Osteocyte (in vitro differentiated cells): ENCODE measurements at regions not wholly inside any gene's neighbourhood (a gene's known extent, or its start where the extent isn't known, plus 50 kb on each side); places are given as distances from the start of the nearest gene placed in this dataset.

Source experiments
- DNase-seq: peaks from one replicate; pipeline ENCODE4 v3.0.0; 2021; ENCODE audit warnings: mixed read lengths; ENCODE audit not compliant: unreplicated experiment; ENCODE audit errors: extremely low spot score
- H3K27ac Mint-ChIP-seq: one replicate; pipeline ENCODE4 v1.8.0; 2021; ENCODE audit warnings: mild to moderate bottlenecking, mixed read lengths; ENCODE audit not compliant: unreplicated experiment
- H3K27me3 Mint-ChIP-seq: one replicate; pipeline ENCODE4 v1.8.0; 2021; ENCODE audit warnings: mixed read lengths; ENCODE audit not compliant: unreplicated experiment
- H3K36me3 Mint-ChIP-seq: one replicate; pipeline ENCODE4 v1.8.0; 2021; ENCODE audit warnings: mixed read lengths; ENCODE audit not compliant: unreplicated experiment
- H3K4me1 Mint-ChIP-seq: one replicate; pipeline ENCODE4 v1.8.0; 2021; ENCODE audit warnings: mixed read lengths; ENCODE audit not compliant: unreplicated experiment
- H3K4me3 Mint-ChIP-seq: one replicate; pipeline ENCODE4 v1.8.0; 2021; ENCODE audit warnings: mild to moderate bottlenecking, moderate library complexity, mixed read lengths; ENCODE audit not compliant: unreplicated experiment
- H3K9me3 Mint-ChIP-seq: one replicate; pipeline ENCODE4 v1.8.0; 2021; ENCODE audit warnings: mixed read lengths; ENCODE audit not compliant: unreplicated experiment
- CTCF ChIP-seq: fragments of 200-600 bp; sonication (generic); IDR thresholded peaks from 2 replicates; pipeline ENCODE4 v1.5.0; 2021; ENCODE audit warnings: antibody characterized with exemption, mild to moderate bottlenecking, moderate library complexity

GRCh38 chr5:9885164-9885563 lies 255.0 kb upstream of the TAS2R1 start:
- no peak overlapping the region for H3K4me3 Mint-ChIP-seq
- no peaks in the 10 kb centered on the region for H3K27me3 Mint-ChIP-seq
- TF ChIP-seq CTCF, result no peak
- no peak for DNase-seq
- no peak overlapping the region for H3K27ac Mint-ChIP-seq
- no peaks in the 10 kb centered on the region for H3K9me3 Mint-ChIP-seq
- H3K4me1 Mint-ChIP-seq, result peaks cover 9% of the 10 kb centered on the region
- H3K36me3 Mint-ChIP-seq, result no peaks in the 10 kb centered on the region

GRCh38 chr5:9878206-9878605 lies 248.1 kb upstream of the TAS2R1 start:
- Mint-ChIP-seq H3K4me1 (peaks cover 3% of the 10 kb centered on the region), H3K4me3 (no peak overlapping the region), H3K9me3 (no peaks in the 10 kb centered on the region), H3K36me3 (no peaks in the 10 kb centered on the region), H3K27ac (no peak overlapping the region), H3K27me3 (no peaks in the 10 kb centered on the region)
- no peak for DNase-seq
- TF ChIP-seq CTCF, result no peak

- Mint-ChIP-seq H3K27me3 (no peaks in the 10 kb centered on the region), H3K9me3 (no peaks in the 10 kb centered on the region), H3K4me3 (no peak overlapping the region), H3K4me1 (peaks cover 3% of the 10 kb centered on the region), H3K27ac (no peak overlapping the region), H3K36me3 (no peaks in the 10 kb centered on the region)
- DNase-seq, result no peak
- TF ChIP-seq CTCF, result no peak
Measured at GRCh38 chr5:9877488-9877887, 247.3 kb upstream of the TAS2R1 start.

- no peak overlapping the region for H3K4me3 Mint-ChIP-seq
- no peaks in the 10 kb centered on the region for H3K27me3 Mint-ChIP-seq
- H3K36me3 Mint-ChIP-seq, result no peaks in the 10 kb centered on the region
- peaks cover 3% of the 10 kb centered on the region for H3K4me1 Mint-ChIP-seq
- no peak for TF ChIP-seq CTCF
- no peaks in the 10 kb centered on the region for H3K9me3 Mint-ChIP-seq
- DNase-seq, result no peak
- H3K27ac Mint-ChIP-seq, result no peak overlapping the region
Measured at GRCh38 chr5:9876451-9876850, 246.3 kb upstream of the TAS2R1 start.

- H3K9me3 Mint-ChIP-seq, result peaks cover 37% of the 10 kb centered on the region
- H3K4me1 Mint-ChIP-seq, result peaks cover 3% of the 10 kb centered on the region
- TF ChIP-seq CTCF, result no peak
- H3K27ac Mint-ChIP-seq, result no peak overlapping the region
- DNase-seq, result no peak
- H3K27me3 Mint-ChIP-seq, result no peaks in the 10 kb centered on the region
- peaks cover 16% of the 10 kb centered on the region for H3K36me3 Mint-ChIP-seq
- no peak overlapping the region for H3K4me3 Mint-ChIP-seq
Measured at GRCh38 chr5:9869616-9870288, 239.6 kb upstream of the TAS2R1 start.
